Esophagus muscularis mucosa (tissue), 4 donors: ENCODE measurements at regions not wholly inside any gene's neighbourhood (a gene's known extent, or its start where the extent isn't known, plus 50 kb on each side); places are given as distances from the start of the nearest gene placed in this dataset.
"Not testable (repeated sequence)": the region's sequence is repeated elsewhere in the genome, so short reads cannot be mapped to it uniquely, and the experiment has no call there.

ENCODE experiments used
- DNase-seq: peaks from one replicate; pipeline ENCODE4 v3.0.0-alpha.2; 2017; ENCODE audit errors: extremely low spot score
- H3K27ac ChIP-seq, 4 donors: fragments of 200-600 bp; sonication (generic); replicated peaks in 1 of 4; 1 replicate in 3 of 4; 2 replicates in 1 of 4; pipeline ENCODE4 v1.5.1; 2016 to 2019; ENCODE audit warnings: mild to moderate bottlenecking in 1 of 4
- H3K27me3 ChIP-seq, 4 donors: fragments of 200-600 bp; sonication (generic); one replicate each; pipeline versions ENCODE4 v1.5.1 to v1.6.0; 2016 to 2019
- H3K36me3 ChIP-seq, 4 donors: fragments of 200-600 bp; sonication (generic); one replicate each; pipeline ENCODE4 v1.5.1; 2016 to 2019
- H3K4me1 ChIP-seq, 4 donors: fragments of 200-600 bp; sonication (generic); one replicate each; pipeline ENCODE4 v1.5.1; 2016 to 2019
- H3K4me3 ChIP-seq, 4 donors: fragments of 200-600 bp; sonication (generic); 1 replicate in 2 of 4; 2 replicates in 2 of 4; pipeline ENCODE4 v1.5.1; 2016 to 2019; ENCODE audit warnings: mild to moderate bottlenecking in 4 of 4, moderate library complexity in 1 of 4
- H3K9me3 ChIP-seq, 4 donors: fragments of 200-600 bp; sonication (generic); 1 replicate in 3 of 4; 2 replicates in 1 of 4; pipeline ENCODE4 v1.5.1; 2016 to 2019
- CTCF ChIP-seq, 3 experiments: fragments of 200-600 bp in 2 of 3; fragments of 450-650 bp in 1 of 3; sonication (generic) in 2 of 3; IDR thresholded peaks; one replicate each; pipeline ENCODE4 v1.5.1; 2017 to 2019; ENCODE audit warnings: antibody characterized with exemption in 3 of 3, mild to moderate bottlenecking in 2 of 3, moderate library complexity in 1 of 3
- EP300 ChIP-seq: sonication (generic); formaldehyde crosslinking; IDR thresholded peaks from one replicate; pipeline ENCODE4 v1.6.1; 2017; ENCODE audit warnings: antibody characterized with exemption
- POLR2A ChIP-seq: fragments of 450-650 bp; IDR thresholded peaks from one replicate; pipeline ENCODE4 v1.6.1; 2017; ENCODE audit warnings: antibody characterized with exemption, moderate library complexity, mild to moderate bottlenecking, low read depth
- POLR2AphosphoS5 ChIP-seq, 2 donors: sonication (generic); formaldehyde crosslinking; IDR thresholded peaks; one replicate each; pipeline ENCODE4 v1.6.1; 2017; ENCODE audit warnings: antibody characterized with exemption in 2 of 2
- WGBS: methylation state at CpG from one replicate; pipeline ENCODE4 v1.1.5; 2018; 5-methylcytosine and 5-hydroxymethylcytosine counted together
- intact Hi-C: fragments of 100-400 bp; cut with DNase I; formaldehyde crosslinking; loops from one replicate; pipeline ENCODE4 v1.15.1; 2023

GRCh38 chr12:90460681-90461080, 494.3 kb downstream of the CCER1 start:
- 76% methylated on average over 1 of the region's 1 CpG for WGBS
- no peak overlapping the region for H3K4me3 ChIP-seq
- H3K4me1 ChIP-seq: no peaks in the 10 kb centered on the region
- no peaks in the 10 kb centered on the region for H3K9me3 ChIP-seq
- no peak for TF ChIP-seq POLR2A
- TF ChIP-seq CTCF (IDR thresholded peaks at IDR 0.05): no peak
- TF ChIP-seq POLR2AphosphoS5 (IDR thresholded peaks at IDR 0.05): no peak
- TF ChIP-seq EP300: no peak
- intact Hi-C loops: no loop called here
- no peaks in the 10 kb centered on the region for H3K36me3 ChIP-seq
- no peak for DNase-seq
- H3K27ac ChIP-seq: no peak overlapping the region
- H3K27me3 ChIP-seq: no peaks in the 10 kb centered on the region

- Histone ChIP-seq H3K27me3 (no peaks in the 10 kb centered on the region), H3K4me3 (no peak overlapping the region), H3K4me1 (no peaks in the 10 kb centered on the region), H3K36me3 (no peaks in the 10 kb centered on the region), H3K27ac (no peak overlapping the region), H3K9me3 (no peaks in the 10 kb centered on the region)
- DNase-seq: no peak
- intact Hi-C loops: no loop called here
- no peak for TF ChIP-seq EP300
- TF ChIP-seq CTCF (IDR thresholded peaks at IDR 0.05): no peak
- TF ChIP-seq POLR2A: no peak
- 94% methylated on average over 3 of the region's 3 CpGs for whole genome bisulfite sequencing
These were observed 498.7 kb downstream of the CCER1 start for GRCh38 chr12:90456248-90456647.

- DNase-seq: no peak
- Histone ChIP-seq H3K4me3 (no peak overlapping the region), H3K4me1 (no peaks in the 10 kb centered on the region), H3K27me3 (no peaks in the 10 kb centered on the region), H3K36me3 (no peaks in the 10 kb centered on the region), H3K9me3 (no peaks in the 10 kb centered on the region), H3K27ac (no peak overlapping the region)
- 53% methylated on average over 2 of the region's 2 CpGs for WGBS
- intact Hi-C loops: no loop called here
- TF ChIP-seq POLR2AphosphoS5 (IDR thresholded peaks at IDR 0.05) (no peak), CTCF (IDR thresholded peaks at IDR 0.05) (no peak), POLR2A (no peak), EP300 (no peak)
These were observed 499.2 kb downstream of the CCER1 start for GRCh38 chr12:90455756-90456155.

GRCh38 chr12:90449611-90450010, 505.4 kb downstream of the CCER1 start:
- TF ChIP-seq POLR2A: no peak
- TF ChIP-seq POLR2AphosphoS5 (IDR thresholded peaks at IDR 0.05): no peak
- no peak for TF ChIP-seq CTCF (IDR thresholded peaks at IDR 0.05)
- TF ChIP-seq EP300: no peak
- intact Hi-C loops: no loop called here
- DNase-seq: no peak
- Histone ChIP-seq H3K4me1 (no peaks in the 10 kb centered on the region), H3K36me3 (no peaks in the 10 kb centered on the region), H3K4me3 (no peak overlapping the region), H3K27ac (no peak overlapping the region), H3K9me3 (peaks cover 0 to 13% (median 10%) of the 10 kb centered on the region in 4 donors), H3K27me3 (no peaks in the 10 kb centered on the region)

- H3K27me3 ChIP-seq, DNase-seq, H3K4me1 ChIP-seq, H3K27ac ChIP-seq, H3K36me3 ChIP-seq, intact Hi-C loops, H3K4me3 ChIP-seq: not testable (repeated sequence)
- 79% methylated on average over 7 of the region's 7 CpGs for WGBS
- peaks cover 0 to 29% (median 20%) of the 10 kb centered on the region in 4 donors for H3K9me3 ChIP-seq
These were observed 511.5 kb downstream of the CCER1 start for GRCh38 chr12:90443466-90443865.
